ES-I3 (cell line): ENCODE measurements at regions not wholly inside any gene's neighbourhood (a gene's known extent, or its start where the extent isn't known, plus 50 kb on each side); places are given as distances from the start of the nearest gene placed in this dataset.

Experiments used
- H3K36me3 ChIP-seq: 2 replicates; pipeline ENCODE4 v1.6.1; 2013; ENCODE audit warnings: mild to moderate bottlenecking, low read length, control low read depth, moderate library complexity; ENCODE audit not compliant: insufficient read depth
- H3K4me1 ChIP-seq: 2 replicates; pipeline ENCODE4 v1.6.1; 2013; ENCODE audit warnings: mild to moderate bottlenecking, control low read depth, low read length; ENCODE audit not compliant: insufficient read depth
- H3K9ac ChIP-seq: 2 replicates; pipeline ENCODE4 v1.6.1; 2013; ENCODE audit warnings: low read depth, mild to moderate bottlenecking, low read length, moderate library complexity
- H3K9me3 ChIP-seq: 2 replicates; pipeline ENCODE4 v1.6.1; 2013; ENCODE audit warnings: mild to moderate bottlenecking, low read length, moderate library complexity; ENCODE audit not compliant: control insufficient read depth, insufficient read depth

- Histone ChIP-seq H3K4me1 (peaks cover 4% of the 10 kb centered on the region), H3K36me3 (no peaks in the 10 kb centered on the region), H3K9me3 (no peaks in the 10 kb centered on the region), H3K9ac (no peak overlapping the region)
Measured at GRCh38 chr13:27014406-27015359, 156.9 kb downstream of the USP12 start.

GRCh38 chr13:27012482-27013197, 159.0 kb downstream of the USP12 start:
- Histone ChIP-seq H3K36me3 (no peaks in the 10 kb centered on the region), H3K4me1 (no peaks in the 10 kb centered on the region; the same call in 1 of the 2 replicates), H3K9me3 (no peaks in the 10 kb centered on the region), H3K9ac (no peak overlapping the region)

GRCh38 chr13:27011661-27012060, 159.9 kb downstream of the USP12 start:
- Histone ChIP-seq H3K4me1 (no peaks in the 10 kb centered on the region), H3K36me3 (no peaks in the 10 kb centered on the region), H3K9me3 (no peaks in the 10 kb centered on the region), H3K9ac (no peak overlapping the region)

- H3K4me1 ChIP-seq, result no peaks in the 10 kb centered on the region; the same call in 1 of the 2 replicates
- H3K36me3 ChIP-seq, result no peaks in the 10 kb centered on the region
- no peak overlapping the region for H3K9ac ChIP-seq
- no peaks in the 10 kb centered on the region for H3K9me3 ChIP-seq
Measured at GRCh38 chr13:27008733-27009132, 162.9 kb downstream of the USP12 start.

GRCh38 chr13:27007166-27007565, 164.4 kb downstream of the USP12 start:
- Histone ChIP-seq H3K9me3 (no peaks in the 10 kb centered on the region; the same call in 1 of the 2 replicates), H3K36me3 (no peaks in the 10 kb centered on the region), H3K9ac (peak overlapping the region; percentile 54; the same call in 1 of the 2 replicates), H3K4me1 (no peaks in the 10 kb centered on the region; the same call in 1 of the 2 replicates)

- no peaks in the 10 kb centered on the region; the same call in 1 of the 2 replicates for H3K4me1 ChIP-seq
- H3K9me3 ChIP-seq, result no peaks in the 10 kb centered on the region; the same call in 1 of the 2 replicates
- H3K9ac ChIP-seq, result peak overlapping the region; percentile 54; the same call in 1 of the 2 replicates
- H3K36me3 ChIP-seq, result no peaks in the 10 kb centered on the region
Measured at GRCh38 chr13:27006519-27007161, 165.0 kb downstream of the USP12 start.

GRCh38 chr13:27005976-27006518, 165.6 kb downstream of the USP12 start:
- no peaks in the 10 kb centered on the region; the same call in 1 of the 2 replicates for H3K4me1 ChIP-seq
- H3K9me3 ChIP-seq, result no peaks in the 10 kb centered on the region; the same call in 1 of the 2 replicates
- no peak overlapping the region; the same call in 1 of the 2 replicates for H3K9ac ChIP-seq
- H3K36me3 ChIP-seq, result no peaks in the 10 kb centered on the region

- Histone ChIP-seq H3K36me3 (no peaks in the 10 kb centered on the region), H3K9me3 (no peaks in the 10 kb centered on the region; the same call in 1 of the 2 replicates), H3K4me1 (no peaks in the 10 kb centered on the region; the same call in 1 of the 2 replicates), H3K9ac (no peak overlapping the region)
Measured at GRCh38 chr13:27005556-27005955, 166.1 kb downstream of the USP12 start.

- H3K36me3 ChIP-seq, result no peaks in the 10 kb centered on the region
- no peaks in the 10 kb centered on the region; the same call in 1 of the 2 replicates for H3K9me3 ChIP-seq
- H3K9ac ChIP-seq, result no peak overlapping the region
- H3K4me1 ChIP-seq, result no peaks in the 10 kb centered on the region; the same call in 1 of the 2 replicates
Measured at GRCh38 chr13:27004866-27005265, 166.7 kb downstream of the USP12 start.

GRCh38 chr13:27004326-27004725, 167.3 kb downstream of the USP12 start:
- no peaks in the 10 kb centered on the region; the same call in 1 of the 2 replicates for H3K4me1 ChIP-seq
- H3K36me3 ChIP-seq, result no peaks in the 10 kb centered on the region
- no peak overlapping the region for H3K9ac ChIP-seq
- no peaks in the 10 kb centered on the region; the same call in 1 of the 2 replicates for H3K9me3 ChIP-seq

GRCh38 chr13:27001705-27002104, 169.9 kb downstream of the USP12 start:
- no peak overlapping the region for H3K9ac ChIP-seq
- no peaks in the 10 kb centered on the region; the same call in 1 of the 2 replicates for H3K9me3 ChIP-seq
- no peaks in the 10 kb centered on the region; the same call in 1 of the 2 replicates for H3K4me1 ChIP-seq
- H3K36me3 ChIP-seq, result no peaks in the 10 kb centered on the region

- no peak overlapping the region for H3K9ac ChIP-seq
- no peaks in the 10 kb centered on the region; the same call in 1 of the 2 replicates for H3K9me3 ChIP-seq
- H3K4me1 ChIP-seq, result no peaks in the 10 kb centered on the region; the same call in 1 of the 2 replicates
- no peaks in the 10 kb centered on the region for H3K36me3 ChIP-seq
Measured at GRCh38 chr13:27000686-27001085, 170.9 kb downstream of the USP12 start.

GRCh38 chr13:26999499-26999898, 172.1 kb downstream of the USP12 start:
- no peaks in the 10 kb centered on the region; the same call in 1 of the 2 replicates for H3K9me3 ChIP-seq
- no peaks in the 10 kb centered on the region for H3K4me1 ChIP-seq
- H3K36me3 ChIP-seq, result no peaks in the 10 kb centered on the region
- no peak overlapping the region for H3K9ac ChIP-seq
